HG02840 (cell line): ENCODE measurements at regions not wholly inside any gene's neighbourhood (a gene's known extent, or its start where the extent isn't known, plus 50 kb on each side); places are given as distances from the start of the nearest gene placed in this dataset.

Experiments used
- ATAC-seq: cut with Tn5 transposase; IDR thresholded peaks from one replicate; pipeline ENCODE4 v1.9.1; 2021; ENCODE audit warnings: mild to moderate bottlenecking, moderate library complexity, moderate number of reproducible peaks; ENCODE audit not compliant: unreplicated experiment, low FRiP score

DNA sequence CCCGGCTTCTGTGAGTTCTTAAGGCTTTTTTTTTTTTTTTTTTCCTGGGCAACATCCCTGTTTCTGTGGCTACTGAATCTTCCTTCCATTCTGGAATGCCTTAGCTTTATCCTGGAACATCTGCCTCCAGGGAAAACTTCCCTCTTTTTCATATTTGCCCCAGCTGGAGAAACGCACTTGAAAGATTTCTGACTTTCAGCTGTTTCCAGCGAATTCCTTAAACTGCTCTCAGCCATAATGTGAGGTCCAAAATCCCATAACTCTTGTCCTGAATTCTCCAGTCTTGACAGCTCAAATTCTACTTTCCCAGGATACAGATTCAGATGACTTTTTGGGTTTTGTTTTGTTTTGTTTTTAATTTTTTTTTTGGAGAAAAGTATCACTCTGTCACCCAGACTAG, 263.6 kb upstream of the AUTS2 start:
- no peak for ATAC-seq

DNA sequence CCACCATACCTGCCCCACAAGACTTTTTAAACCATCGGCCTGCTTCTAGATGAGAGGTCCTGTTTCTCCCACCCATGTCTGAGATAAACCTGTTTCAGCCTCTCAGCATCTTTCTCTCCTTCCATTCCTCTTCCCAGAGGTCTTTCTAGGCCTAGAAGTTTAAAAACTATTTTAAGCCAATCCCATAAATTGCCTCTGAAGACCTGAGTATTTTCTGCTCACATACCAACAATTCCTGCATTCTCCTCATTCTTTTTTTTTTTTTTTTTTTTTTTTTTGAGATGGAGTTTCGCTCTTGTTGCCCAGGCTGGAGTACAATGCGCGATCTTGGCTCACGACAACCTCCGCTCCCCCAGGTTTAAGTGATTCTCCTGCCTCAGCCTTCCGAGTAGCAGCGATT, 262.9 kb upstream of the AUTS2 start:
- ATAC-seq: no peak

DNA sequence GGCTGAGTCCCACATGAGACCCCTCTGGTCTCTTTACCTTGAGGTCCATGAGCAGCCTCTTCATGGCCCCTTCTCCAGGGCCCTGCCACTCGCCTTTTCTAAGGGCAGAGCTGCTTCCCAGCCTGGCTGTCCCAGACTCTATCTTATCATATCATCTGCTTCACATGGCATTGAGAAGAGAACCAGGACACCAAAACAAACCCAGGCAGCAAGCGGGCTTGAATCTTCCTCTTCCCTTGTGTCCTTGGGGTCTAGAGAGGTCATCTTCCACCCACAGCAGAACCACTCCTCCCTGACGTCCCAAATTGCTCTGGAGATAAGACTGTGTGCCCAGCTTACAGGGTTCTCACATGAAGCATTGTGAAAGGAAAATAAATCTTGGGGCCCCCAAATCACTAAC, 261.3 kb upstream of the AUTS2 start:
- no peak for ATAC-seq

DNA sequence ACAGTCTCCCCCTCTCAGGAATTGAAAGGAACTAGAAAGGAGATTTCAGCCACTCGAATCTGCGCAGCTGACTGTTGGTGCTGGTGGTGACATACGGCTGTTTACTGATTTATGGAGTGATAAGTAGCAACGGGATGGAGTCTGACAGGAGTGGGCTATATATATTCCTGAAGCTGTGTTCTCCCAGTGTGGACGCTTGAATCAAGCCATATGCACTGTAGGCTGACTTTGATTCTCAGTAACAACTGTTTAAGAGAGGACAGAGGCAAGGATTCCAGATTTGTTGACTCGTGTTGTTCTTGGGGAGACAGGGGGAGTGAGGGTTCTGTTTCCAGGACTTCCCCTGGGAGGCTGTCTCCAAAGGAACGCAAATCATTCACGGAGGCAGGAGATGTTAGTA, 260.1 kb upstream of the AUTS2 start:
- no peak for ATAC-seq

DNA sequence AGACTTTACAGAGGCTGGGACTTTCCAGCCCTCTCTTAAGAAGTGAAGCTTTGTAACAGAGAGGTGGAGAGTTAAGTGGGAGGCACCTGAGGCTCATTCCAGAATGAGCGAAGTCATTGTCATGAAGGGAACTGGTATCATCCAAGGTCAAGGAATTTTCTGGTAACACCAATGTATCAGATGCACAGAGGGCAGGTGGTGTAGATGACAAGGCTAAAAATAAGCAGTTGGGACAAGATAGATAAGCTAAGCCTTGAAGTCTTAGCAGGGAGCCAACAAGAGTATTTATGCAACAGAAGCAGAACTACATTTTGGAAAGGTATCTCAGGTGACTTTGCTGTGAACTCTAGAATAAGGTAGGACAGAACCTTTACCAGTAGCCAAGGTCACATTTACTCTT, 257.0 kb upstream of the AUTS2 start:
- ATAC-seq: no peak

DNA sequence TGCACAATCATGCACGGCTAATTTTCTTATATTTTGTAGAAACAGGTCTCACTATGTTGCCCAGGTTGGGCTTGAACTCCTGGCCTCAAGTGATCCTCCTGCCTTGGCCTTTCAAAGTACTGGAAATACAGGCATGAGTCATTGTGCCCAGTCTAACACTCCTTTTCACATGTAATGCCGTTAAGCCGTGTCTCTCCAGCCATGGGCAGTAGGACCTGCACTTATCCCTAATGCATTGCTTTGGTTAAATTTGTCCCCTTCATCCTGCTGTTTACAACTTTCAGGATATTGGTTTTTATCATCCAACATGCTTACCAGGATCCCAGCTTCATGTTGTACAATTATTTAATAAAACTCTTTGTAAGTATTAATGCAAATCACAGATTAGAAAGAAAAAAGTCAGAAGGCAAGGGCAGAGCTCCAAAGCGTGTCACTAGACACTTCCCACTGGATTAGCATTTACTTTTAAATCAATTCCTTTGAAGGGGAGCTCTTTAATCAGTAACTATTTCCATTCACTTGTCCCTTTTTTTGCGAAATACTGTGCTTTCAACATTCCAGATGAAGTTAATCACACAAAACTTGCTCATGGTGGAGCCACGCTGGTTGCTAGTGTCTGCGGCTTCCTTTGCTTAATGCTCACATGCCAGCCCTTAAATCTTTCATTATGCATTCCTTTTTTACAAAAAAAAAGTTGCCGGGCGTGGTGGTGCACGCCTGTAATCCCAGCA, 256.0 kb upstream of the AUTS2 start:
- ATAC-seq: no peak

DNA sequence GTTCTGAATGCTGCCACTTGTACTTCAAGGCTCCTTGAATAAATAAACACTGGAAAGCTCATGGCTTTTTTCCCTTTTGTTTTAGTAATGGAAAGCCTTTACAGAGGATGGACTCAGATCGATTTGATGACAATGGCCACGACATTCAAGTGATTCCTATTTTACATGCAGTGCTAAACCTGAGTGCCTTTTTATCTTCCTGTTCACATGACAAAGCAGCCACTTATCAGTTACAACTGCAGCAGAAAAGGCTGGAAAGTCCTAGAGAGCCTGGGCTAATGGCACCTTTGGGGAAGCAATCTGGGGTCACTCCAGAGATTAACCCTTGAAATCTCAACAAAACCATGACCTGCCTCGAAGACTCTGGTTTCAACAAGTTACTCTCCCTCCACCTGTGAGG, 249.0 kb upstream of the AUTS2 start:
- ATAC-seq: no peak

DNA sequence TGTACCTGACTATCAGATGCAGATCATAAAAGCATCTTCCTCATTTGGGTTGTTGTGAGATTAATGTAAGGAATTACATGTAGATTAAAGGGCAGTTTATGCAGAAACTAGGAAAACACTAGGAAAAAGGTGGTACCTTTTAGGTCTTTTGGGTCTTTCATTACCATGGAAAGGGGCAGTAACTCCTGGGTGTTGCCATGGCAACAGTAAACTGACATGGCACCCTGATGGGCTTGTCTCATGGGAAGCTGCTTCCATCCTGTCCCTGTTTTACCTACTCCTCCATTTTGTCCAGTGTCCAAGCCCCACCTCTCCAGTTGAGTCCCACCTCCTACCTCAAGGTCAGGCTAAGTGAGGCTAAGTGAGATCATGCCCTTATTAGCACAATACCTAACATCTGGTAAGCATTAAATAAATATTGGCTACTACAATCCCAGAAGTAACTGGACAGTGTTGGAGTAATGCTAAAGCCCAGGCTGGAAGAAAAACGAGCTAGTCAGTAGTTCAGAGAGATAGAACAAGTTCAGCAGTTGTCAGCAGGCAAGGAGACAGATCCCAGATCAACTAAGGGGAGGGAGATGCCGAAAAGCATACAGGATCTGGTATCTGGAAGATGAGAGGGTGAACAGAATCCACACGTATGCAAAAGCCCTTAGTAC, 240.0 kb upstream of the AUTS2 start:
- no peak for ATAC-seq

DNA sequence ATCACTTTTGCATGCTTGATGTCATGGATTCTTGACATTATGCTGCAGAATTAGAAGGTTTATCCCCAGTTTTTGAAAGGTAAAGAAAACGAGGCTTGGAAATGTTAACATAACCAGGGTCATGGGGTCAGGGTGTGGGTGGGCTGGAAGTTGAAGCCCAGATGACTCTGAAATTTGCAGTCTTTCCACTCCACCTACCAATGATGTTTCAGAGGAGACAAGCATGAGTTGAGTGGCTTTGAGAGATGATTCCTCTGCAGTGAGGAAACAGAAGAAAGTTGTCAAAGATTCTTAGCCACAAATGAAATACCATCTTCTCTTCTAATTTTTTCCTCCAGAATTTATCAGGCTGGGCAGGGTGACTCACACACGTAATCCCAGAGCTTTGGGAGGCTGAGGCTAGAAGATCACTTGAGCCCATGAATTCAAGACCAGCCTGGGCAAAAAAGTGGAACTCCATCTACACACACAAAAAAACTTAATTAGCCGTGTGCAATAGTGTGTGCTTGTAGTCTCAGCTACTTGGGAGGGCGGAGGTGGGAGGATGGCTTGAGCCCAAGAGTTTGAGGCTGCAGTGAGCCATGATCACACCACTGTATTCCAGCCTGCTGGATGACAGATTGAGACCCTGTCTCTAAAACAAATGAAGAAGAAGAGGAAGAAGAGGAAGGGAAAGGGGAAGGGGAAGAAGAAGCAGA, 239.1 kb upstream of the AUTS2 start:
- ATAC-seq: no peak

DNA sequence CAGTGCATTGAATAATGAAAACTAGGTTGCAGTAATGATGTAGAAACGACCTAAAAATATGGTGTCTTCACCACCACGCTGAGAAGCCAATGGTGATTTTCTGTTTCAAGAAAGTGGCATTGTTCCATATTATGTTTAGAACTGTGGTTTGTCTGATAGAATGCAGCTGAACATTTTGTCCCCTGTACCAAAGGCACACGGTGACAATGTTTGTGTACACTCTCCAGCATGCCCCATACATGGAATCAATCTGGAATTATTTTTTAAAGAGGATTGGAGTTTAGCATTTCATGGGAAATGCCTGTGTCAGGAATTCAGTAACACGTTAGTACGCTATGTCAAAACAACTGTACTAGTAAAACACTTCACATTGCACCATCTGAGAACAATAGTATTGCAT, 237.4 kb upstream of the AUTS2 start:
- no peak for ATAC-seq

DNA sequence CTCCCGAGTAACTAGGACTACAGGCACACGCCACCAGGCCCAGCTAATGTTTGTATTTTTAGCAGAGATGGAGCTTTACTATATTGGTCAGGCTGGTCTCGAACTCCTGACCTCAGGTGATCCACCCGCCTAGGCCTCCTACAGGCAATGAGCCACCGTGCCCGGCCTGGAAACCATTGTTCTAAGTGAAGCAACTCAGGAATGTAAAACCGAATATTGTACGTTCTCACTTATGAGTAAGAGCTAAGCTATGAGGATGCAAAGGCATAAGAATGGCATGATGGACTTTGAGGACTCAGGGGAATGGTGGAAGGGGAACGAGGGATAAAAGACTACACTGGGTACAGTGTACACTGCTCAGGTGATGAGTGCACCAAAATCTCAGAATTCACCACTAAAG, 235.1 kb upstream of the AUTS2 start:
- ATAC-seq: no peak

DNA sequence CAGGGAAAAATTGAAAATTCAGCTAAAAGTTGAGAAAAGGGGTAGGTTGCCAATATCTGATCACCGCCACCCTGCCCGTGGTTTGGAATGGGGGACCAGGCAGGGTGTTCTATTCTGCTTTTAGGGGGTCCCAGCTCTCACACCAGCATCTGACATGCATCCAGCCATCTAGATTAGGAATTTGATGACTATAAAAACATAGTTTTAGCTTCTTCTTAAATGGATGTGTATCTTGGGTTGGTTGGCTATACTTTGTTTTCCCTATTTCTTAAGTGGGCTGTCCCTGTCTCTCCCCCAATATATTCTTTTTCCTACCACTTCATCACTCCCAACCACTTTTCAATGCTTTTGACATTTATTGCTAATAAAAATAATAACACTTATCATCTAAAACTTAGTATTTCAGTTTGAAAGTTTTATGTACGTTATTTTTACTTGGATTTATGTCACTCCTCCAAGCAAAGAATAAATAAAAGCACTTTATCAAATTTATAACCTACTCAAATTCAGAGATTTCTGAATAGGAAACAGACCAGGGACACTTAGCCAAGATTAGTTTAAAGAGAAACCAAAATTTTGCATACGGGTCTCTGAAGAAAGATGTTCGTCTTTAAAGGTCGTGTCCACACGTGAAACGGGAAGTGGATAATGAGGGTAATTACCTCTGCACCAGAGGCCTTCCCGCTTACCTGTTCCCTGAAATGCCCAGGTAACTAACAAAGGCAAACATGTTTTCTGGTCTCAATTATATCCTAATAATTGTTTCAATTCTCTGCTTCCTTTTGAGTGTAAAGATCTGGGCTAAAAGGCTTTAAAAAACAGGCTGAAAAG, 233.2 kb upstream of the AUTS2 start:
- ATAC-seq: no peak

DNA sequence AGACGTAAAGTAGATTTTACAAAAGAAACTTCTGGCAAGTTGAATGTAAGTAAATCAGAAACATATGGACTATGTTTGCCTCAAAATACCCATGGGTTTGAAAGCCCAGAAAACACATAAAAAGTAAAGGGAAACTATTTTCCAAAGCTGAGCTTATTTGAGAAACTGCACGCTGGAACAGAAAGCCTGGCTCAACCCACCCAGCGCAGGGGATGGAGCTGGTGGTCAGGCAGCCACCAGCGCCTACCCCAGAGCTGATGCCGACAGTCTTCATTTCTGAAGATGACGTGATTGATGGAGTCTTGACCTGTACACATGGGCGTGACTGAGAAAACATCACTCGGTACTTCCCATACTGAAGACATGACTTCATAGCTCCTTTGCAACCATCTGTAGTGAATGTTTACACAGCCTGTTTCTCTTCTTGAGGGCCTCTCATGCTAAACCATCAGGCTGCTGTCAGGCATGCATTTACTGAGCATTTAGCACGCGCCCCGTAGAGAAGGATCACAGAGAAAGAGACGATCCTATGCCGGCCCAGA, 232.6 kb upstream of the AUTS2 start:
- ATAC-seq: no peak

DNA sequence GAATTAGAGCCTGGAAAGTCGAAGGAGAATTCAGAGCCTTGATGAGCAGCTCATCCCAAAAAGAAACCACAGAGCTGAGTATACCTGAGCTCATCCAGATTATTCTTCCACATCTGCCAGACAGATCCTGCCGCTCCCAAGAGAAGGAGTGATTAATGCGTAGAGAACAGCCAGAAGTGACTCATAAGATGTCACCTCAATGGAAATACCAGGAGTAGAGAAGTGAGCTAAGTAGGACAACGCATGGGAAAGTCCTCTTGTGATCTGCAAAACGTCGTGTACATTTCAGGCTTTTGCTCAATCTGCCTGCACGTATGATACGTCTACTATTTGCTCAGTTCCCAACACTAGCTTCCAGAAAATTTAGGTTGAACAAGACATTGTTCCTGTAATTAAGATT, 230.5 kb upstream of the AUTS2 start:
- ATAC-seq: no peak

DNA sequence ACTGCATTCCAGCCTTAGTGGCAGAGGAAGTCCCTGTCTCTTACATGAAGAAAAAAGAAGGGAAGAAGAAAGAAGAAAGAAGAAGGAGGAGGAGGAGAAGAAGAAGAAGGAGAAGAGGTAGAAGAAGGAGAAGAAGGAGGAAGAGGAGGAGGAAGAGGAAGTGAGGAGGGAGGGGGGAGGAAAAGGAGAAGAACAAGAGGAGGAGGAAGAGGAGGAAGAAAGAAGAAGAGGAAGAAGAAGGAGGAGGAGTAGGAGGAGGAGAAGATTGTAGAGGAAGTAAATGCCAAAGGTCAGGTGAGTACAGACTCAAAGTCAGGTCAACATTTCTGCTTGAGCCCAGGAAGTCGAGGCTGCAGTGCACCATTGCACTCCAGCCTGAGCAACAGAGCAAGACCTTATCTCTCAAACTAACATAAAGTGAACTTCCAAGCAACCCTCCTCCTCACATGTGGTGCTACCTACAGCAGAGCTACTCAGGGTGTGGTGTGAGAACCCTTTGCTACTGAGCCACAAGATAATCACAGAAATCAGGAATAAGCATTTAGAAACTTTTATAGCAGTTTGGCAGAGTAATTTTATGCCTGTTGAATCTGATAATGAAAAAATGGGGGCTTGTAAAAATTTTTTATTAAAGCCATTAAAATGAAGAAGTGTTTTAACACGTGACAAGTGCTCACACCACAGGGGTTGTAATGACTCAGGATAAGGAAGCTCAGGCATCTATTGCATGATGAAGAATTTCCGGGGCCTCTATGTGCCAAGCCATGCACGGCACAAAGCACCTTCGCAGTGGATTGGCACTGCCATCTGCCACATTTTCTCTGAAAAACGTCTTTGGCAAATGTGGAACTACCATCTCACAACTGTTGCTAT, 224.9 kb upstream of the AUTS2 start:
- no peak for ATAC-seq

DNA sequence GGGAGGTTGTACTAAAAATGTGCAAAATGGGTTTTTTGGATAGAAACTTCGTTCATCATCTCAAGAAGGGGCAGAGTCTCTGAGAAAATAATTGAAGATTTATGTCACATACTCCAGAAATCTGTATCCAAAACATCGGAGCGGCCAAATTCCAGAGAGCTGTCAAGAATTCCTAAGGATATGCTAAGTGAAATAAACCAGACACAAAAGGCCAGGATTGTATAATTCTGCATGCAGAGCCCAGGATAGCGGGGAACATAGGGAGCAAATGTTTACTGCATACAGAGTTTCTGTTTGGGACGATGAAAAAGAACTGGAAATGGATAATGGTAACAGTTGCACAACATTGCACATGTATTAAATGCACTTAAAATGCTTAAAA, 224.2 kb upstream of the AUTS2 start:
- no peak for ATAC-seq

DNA sequence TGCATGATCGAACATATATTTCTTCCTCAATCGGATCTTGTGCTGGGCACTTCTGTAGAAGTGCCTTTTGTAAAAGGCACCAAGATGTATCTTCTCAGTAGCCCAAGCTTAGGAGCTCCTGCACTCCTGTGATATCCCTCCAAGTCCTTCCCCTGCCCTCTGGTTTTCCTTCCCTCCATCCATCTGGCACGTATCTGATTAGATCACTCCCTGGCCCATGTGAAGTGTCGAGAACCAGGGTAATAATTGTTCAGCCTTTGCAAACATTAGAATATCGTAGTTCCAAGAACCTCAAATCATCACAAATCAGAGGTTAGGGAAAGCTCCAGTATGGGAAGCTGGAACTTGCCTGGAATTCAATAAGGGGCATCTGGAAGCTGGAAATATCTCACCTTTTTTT, 221.1 kb upstream of the AUTS2 start:
- no peak for ATAC-seq

DNA sequence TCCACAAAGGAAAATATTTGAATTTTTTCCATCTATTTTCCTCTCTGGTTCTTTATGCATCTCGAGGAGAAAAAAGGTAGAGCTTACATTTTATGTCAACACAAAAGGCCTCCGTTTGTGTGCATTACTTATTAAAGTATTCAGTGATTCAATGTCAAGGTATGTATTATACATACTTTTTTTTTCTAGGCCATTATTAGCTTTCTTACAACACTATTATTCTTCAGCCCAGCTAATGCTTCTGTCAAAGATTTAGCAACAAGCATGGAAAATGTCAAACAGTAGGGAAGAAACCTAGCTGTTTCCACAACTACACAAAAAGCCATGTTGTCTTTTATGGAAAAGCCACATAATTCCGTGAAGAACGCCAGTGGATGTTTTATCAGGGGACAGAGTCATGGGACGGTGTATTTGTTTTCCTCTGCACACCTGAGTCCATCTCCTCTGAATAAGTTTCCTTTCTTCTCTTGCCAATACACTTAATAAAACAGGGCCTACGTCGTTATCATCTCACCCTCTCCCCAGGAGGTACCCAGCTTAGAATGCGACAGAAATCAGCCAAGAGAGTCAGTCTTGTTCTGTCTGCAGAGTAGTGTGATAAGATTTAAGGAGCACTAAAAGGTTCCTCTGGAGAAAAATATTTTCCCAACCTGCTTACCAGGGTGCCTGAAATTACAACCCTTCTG, 209.7 kb upstream of the AUTS2 start:
- no peak for ATAC-seq

DNA sequence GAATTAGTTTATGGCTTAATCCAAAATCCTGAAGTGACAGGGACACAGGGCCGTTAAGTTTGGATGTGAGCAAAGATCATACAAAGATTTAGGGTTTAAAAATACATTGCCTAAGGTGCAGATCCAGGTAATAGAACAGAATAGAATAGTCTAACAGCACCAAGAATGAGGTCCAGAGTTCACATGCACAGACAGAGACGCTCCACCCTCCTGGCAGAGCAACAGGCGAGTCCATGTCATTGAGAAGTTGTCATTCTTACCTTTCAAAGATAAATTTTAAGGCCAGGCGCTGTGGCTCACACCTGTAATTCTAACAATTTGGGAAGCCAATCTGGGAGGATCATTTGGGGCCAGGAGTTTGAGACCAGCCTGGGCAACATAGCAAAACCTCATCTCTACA, 209.1 kb upstream of the AUTS2 start:
- no peak for ATAC-seq
